ENCODE measurements at regions not wholly inside any gene's neighbourhood (a gene's known extent, or its start where the extent isn't known, plus 50 kb on each side); places are given as distances from the start of the nearest gene placed in this dataset.

DNA sequence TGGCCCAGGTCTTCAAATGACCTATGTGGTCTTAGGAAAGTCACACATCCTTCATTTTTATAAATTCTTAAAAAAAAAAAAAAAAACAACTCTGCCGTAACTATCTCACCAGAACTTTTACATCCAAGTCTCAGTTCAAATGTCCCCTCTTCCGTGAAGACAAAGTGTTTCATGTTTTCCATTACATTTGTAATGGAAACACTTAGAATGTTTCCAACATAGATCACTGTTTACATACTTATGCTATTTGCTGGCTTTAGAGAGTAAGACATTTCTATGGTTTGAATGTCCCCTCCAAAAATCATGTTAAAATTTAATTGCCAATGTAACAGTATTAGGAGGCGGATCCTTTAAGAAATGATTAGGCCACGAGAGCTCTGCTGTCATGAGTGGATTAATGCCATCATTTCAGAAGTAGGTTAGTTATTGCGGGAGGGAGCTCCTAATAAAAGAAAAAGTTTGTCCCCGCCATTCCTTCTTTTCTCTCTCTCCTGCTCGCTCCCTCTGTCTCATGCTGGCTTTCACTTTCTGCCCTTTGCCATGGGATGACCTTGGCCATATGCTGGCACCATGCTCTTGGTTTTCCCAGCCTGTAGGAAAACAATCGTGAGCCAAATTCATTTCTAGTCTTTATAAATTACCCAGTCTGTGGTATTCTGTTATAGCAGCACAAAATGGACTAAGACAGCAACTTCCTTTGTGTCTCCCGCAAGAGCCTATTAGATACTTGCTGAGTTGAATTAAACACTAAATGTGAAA is 887.8 kb upstream of the SOX9 start:
- ATAC-seq: no peak

DNA sequence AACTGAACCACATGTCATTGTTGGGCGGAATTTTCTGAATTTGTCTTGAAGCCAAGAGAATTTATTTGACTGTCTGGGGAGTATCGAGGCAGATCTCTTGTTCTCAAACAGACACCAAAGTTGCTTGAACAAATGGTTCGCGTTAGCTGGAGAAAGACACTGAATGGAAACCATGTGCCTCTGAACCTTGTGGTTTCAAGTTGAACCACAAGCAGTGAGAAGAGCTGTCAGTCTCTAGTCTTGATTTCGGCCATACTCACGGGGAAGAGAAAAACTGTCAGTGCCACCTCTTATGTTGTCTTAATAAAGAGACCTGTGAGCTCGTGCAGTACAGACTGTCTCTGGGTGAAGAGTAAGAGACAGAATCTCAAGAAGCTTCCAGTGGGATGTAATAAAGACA is 886.5 kb upstream of the SOX9 start:
- ATAC-seq: no peak

DNA sequence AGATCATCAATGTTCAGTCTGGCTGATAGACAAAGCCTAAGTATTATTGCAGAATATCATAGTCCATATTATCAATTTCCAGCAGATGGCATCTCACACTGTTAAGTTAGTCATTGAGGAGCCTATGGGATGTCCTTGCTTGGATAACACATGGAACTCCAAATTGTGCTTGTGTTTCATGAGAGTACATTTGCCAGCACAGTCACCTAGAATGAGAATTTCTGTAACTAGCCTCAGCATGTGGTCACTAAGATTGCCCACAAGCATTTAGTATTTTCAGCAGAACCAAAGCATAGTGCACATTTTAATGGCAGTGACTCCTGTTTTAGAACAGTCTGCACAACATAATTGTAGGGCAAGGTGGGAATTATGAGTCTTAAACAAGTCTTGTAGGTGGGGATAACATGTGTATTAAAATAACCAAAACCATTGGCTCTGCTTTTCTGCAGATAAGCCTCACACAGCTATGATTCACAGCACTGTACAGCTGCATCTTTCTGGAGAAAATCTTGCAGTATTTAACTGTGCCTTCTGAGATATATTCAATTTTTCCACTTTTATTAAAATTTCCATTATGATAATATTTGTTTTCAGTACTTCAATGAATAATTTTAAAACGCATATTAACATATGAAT is 882.8 kb upstream of the SOX9 start:
- ATAC-seq: peak; percentile 62

DNA sequence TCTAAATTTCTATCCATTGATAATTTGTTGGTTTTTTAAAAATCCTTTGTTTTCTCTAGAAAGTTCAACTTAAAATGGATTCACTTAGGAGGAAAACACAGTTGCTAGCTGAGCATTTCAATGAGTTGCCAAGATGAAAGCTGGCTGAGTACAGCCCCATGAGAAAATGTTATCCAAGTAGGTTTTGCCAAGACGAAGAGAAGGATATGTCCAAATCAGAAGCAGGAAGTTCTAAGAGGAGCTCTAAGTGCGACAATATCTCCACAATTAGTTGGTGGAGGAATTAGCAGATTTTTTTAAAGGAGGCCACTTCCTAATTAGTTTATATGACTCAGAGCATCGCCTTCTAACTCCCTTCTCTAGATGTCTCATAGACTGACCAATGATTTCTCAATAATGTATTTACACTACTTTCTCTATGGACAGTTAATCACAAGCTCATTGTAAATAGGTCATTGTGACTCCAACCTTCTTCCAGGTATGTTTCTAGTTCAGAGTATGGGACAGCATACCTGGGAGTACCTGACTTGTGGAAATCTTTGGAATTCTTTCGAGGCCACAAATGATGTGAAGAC is 873.3 kb upstream of the SOX9 start:
- peak; percentile 26 for ATAC-seq

DNA sequence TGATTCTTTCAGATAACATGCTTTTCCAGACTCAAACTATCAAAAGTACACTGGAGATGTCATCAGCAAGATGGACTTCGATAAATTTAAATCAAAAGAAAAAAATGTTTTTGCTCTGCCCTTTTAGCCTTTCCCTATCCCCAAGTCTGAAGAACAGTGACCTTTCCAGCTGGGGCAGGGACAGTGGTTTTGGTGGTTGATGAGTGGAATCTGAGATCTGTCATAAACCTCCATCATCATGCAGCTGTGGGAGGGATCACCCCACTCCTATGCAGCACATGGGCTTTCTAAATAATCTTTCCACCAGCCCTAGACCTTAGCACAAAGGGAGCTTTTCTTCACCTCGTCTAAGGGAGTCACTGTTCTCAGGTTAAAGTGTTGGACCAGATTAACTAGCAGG is 869.5 kb upstream of the SOX9 start:
- no peak for ATAC-seq

DNA sequence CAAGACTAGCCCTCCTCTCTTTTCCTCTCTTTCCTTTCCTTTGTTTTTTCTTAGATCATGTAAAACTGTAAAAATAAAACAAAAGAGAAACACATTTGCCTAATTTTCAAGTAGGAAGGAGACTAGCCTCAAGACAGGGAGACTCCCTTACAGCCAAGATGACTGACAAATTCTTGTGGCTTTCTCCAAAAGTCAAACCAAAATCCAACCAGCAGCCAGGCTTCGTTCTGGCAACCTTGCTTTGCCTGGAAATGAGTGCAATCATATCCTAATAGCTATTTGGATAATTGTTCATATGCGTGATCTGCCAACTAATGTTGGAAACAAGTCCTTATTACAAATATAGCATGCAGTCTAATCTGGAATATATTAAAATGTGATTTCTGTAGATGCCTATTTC is 868.9 kb upstream of the SOX9 start:
- ATAC-seq: no peak

DNA sequence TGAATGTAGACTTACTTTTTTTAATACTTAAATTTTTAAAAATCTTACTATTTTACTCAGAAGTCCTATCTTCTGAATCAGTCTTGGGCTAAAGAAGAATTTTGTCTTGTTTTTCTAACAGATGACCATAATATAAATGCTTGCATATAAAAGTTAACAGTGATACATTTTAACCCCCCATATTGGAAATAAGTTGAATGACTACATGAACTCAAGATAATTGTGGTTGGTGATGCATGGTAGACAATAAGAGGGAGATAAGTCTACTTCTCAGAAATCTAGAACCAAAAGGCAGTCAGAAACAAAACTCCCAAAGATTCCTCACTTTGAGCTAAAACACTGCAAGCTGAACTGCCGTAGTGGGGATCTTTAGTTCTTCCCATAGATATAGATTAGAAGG is 868.4 kb upstream of the SOX9 start:
- no peak for ATAC-seq

DNA sequence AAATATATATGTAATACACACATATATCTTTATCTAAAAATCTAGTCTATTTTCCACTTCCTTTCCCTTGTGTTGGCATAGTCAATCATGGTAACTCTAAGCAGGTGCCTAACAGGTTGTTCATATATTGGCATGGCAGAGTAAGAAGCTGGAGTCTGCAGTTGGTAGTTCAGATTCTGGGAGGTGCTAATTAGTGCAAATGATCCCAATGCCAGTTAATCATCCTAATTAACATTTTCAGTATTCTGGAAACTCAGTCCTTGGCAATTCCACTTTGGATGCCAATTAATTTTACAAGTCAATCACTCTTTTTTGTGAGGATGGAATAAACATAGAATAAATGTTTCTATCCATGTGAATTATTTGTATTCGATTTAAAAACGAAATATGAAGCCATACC is 863.7 kb upstream of the SOX9 start:
- no peak for ATAC-seq

DNA sequence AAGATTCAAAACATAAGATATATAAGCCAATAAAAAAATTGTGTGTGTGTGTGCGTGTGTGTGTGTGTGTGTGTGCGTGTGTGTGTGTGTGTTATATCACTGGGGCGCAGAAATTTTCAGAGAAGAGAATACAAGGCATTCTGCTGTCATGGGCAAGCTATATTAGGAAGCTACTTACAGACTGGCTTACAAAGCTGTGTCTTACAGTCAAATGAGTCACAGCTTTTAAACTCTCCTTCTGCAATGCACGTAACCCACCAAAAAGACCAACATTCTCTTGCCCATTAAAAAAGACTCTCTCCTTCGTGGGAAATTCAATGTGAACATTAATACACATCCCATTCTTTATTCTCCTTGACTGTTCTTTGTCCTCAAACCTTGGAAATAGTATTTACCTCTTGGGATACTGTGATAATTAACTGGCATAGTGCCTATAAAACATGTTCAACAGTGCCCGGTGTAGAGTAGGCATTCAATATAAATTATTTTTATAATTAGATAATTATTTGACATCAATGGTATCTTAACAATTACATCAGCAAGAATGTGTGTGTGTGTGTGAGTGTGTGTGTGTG is 860.4 kb upstream of the SOX9 start:
- ATAC-seq: no peak

DNA sequence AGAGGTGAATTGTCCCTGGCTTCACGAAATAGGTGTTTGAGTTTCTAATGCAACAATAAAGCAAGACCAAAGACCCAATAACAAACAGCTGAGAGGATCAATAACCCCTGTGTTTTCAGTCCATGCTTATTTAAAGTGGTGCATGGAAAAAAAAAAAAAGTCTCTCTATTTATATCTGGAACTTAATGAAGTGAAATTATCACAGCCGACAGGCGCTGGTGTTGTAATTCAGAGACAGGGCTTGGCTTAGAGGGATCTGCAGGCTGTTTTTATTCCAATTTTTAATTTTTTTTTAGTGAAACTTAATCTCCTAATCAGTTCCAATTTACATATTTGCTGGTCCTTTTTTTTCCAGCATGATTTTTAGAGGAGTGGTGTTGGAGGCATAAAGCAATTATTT is 858.2 kb upstream of the SOX9 start:
- no peak for ATAC-seq

DNA sequence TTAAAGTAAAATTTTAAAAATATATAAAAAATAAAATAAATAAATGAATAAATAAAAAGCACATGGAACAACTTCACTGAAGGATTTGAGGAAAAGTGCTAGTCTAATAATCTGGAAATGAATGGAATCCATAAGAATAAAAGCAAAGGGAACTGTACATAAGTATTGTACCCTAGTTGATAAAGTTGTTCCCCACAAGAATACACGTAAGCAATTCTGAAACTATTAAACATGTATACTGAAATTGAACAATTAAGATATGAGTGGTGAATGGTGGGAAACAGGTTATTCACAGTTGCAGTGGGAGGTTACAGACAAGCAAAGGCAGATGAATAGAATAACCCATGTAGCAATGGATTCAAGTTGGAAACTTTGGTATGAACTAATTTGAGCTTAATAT is 853.2 kb upstream of the SOX9 start:
- no peak for ATAC-seq

DNA sequence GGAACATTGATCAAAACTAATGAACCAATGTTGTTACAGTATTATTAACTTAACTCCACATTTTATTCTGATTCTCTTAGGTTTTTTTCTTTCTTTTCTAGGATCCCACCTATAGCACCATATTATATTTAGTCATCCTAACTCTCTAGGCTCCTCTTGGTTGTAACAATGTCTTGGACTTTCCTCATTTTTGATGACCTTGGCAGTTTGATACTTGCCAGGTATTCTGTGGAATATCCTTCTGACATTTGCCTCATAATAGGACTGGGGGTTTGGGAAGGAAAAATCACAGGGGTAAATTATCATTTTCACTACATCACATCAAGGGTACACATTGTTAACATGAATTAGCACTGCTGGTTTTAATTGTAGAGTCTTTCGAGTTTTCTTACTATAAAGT is 851.6 kb upstream of the SOX9 start:
- ATAC-seq: no peak

DNA sequence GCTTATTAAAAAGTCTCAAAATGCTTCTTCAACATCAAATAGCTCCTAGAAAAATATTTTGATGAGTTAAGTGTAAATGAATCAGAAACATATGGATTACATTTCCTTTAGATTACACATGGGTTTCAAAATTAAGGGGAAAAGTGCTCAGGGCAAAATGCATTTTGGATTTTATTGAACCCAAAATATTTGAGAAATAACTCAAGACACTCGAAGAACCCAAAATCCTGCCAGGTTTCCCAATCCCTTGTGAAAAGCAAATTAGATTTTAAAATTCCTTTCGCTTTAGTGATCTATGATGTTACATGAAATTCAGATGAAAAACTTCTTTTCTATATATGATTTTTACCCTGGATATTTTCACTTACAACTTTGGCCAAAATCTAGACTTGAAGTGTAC is 847.4 kb upstream of the SOX9 start:
- no peak for ATAC-seq

DNA sequence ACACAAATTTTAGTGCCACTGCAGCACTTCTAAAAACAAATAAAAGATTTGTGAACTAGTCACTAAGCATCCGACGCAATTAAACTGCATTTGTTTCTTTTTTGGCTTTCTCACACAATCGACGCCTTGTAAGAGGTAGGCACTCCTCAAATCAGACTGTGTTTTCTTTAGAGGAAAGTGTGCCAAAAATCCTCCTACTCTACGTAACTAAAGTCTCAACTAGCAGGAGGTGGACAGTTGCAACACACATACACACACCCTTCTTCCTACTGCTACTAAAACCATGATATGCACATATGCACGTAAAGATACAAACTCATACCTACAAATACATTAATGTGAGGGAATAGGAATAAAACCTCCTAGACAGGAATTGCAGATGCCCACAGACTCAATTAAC is 844.7 kb upstream of the SOX9 start:
- no peak for ATAC-seq

DNA sequence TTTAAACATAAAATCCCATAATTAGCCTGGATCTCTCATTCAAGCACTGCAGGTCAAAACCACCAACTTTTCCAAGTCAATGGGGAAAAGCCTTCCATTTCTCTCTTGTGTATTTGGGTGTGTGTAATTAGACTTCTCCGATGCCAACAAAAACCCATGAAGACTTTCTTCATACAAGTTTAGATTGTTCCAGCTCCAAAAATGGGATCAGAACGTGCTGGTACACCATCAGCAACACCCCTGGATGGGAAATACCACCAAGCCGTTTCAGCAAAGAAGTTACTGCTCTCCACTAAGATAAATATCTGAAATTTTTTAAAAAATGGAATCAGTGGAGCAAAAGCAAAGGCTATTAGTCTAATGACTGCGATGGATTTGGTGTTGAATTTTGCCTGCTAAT is 837.3 kb upstream of the SOX9 start:
- no peak for ATAC-seq

DNA sequence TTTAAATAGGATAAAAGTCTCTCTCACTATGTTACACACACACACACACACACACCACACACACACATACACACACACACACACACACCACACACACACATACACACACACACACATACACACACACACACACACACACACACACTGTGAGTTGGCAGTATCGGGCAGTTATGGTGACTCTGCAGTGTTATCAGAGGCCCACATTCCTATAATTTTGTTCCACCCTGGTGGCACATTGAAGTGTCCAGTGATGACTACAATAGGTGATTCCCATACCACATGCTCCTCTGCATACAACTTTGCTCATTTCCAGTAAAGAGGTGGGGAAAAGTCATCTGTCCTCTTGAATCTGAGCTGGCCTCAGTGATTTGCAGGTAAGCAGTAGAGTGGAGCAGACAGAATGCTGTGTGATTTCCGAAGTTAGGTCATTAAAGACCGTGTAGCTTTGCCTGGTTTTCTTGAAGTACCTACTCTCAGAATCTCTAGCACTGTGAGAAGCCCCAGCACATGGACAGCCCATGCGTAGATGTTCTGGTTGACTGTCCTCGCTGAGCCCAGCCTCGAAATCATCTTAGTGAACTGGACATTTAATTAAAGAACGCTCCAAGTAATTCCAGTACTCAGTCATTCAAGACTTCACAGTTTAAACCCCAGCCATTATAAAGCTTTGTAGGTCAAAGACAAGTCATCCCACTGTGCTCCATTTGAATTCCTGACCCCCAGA is 836.6 kb upstream of the SOX9 start:
- ATAC-seq: no peak

DNA sequence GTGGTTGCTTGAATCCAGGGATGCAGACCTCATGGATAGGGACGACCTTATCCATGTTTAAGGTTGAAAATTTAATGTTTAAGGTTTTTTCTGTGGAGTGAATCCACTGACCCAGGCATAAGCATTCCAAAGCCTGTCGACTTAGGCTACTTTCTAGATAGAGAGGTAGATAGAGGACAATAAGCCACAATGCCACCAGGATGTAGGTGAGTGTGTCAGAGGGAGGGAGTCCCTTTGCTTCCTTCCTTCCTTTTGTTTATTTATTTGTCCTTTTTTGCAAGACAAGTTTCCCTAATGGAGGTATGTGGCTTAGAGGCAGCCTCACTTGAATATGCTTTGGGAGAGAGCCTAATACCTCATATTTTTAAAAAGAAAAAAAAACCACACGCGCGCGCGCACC is 834.2 kb upstream of the SOX9 start:
- no peak for ATAC-seq

DNA sequence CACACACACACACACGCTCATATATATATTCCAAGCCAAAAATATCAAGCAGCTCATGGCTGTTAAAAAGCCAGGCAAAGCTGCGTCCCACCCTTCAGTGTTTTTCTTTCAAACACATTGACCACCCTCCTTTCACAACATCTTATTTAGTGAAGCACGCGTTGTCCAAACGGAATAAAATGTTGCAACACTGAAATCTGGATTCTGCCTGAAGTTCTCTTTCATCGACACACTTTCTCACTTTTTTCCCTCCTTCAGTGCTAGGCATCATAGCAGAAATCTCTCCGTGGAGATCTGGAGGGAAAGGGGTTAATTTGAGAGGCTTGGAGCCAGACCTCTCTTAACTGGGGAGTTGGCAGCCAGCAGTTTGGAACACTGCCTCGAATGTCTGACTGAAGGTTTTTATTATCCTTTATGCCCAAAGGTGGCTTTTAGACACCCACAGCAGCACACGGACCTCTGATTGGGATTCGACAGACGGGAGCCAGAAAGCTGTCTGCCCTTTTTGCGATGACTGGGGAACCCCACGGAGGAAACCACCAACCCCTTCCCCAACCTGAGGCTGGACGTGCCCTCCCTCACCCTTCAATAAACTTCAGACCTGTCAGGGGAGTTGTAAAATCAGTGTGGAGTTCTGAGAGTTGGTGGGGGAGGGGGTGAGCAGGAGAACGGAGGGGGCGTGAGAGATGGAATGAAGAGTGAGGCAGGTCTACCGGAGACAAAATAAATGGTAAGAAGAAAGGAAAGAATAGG is 833.6 kb upstream of the SOX9 start:
- no peak for ATAC-seq

DNA sequence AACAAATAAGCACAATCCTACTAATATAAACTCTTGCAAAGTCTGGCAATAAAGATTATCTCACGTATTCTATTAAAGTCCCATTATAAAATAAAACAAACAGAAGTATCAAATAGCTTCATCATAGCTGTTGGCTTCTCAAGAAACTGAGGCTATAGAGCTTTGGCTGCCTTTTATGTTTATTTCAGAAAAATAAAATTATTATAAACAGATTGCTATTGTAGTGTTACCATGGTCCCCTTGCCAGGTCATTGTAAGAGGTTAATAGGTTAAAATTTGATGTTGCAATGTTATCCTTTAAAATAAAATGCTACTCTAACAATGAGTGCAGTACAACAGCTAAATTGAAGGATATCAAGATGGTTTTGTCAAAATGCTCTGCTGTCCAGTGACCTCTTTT is 828.8 kb upstream of the SOX9 start:
- ATAC-seq: no peak

DNA sequence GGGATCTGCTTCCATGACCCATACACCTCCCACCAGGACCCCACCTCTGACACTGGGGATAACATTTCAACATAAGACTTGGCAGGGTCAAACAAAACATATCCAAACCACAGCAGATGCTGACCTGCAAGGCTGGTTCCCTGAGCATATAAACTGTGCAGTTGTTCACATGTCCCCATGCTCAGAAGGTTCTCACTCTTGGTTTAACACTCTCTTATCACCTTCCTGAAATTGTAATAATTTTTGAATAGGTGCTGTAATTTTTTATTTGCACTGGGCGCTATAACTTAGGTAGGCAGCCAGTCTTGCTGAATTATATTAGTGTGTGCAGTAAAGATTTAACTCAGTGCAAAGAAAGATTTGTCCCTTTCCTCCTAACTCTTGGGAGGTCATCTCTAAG is 824.8 kb upstream of the SOX9 start:
- ATAC-seq: no peak

DNA sequence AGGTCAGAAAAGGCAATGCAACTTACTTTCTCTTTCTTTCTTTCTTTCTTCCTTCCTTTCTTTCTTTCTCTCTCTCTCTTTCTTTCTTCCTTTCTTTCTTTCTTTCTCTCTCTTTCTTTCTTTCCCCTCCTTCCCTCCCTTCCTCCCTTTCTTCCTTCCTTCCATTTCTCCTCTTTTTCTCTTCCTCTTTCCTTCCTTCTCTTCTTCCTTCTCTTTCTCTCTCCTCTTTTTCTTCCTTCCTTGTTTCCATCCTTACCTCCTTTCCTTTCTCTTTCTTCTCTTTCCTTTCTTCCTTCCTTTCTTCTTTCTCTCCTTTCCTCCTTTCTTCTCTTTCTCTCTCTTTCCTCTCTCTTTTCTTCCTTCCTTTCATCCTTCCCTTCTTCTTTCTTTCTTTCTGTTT is 819.8 kb upstream of the SOX9 start:
- ATAC-seq: no peak

DNA sequence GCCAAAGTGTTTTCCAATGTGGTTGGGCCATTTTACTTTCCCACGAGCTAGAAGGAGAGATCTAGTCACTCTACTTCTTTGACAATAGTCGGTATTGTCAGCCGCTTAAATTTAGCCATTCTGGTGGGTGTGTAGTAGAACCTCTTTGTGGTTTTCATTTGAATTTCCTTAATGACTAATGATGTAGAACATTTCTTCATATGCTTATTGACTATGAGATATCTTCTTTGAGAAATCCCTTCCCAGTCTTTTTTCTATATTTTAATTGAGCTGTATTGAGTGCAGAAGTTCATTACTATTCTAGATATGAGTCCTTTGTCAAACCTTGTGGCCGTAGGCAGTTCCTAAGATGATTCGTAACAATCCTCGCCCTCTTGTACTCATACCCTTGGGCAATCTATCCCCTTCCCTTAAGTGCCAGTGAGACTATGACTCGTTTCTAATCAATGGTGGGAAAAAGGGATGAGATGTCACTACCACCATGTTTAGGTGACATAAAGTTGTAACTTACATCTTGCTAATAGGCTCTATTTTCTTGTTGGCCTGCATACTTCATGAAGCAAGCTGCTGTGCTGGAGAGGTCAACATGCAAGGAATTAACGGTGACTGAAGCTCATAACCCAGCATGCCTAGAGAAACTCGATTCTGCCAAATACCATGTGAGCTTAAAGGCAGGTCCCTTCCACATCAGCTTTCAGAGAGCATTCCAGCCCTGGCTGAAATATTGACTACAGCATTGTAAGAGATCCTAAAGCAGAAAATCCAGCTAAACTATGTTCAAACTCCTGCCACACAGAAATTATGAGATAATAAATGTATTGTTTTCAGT is 817.9 kb upstream of the SOX9 start:
- ATAC-seq: no peak
